GM12872 (cell line): ENCODE measurements at regions not wholly inside any gene's neighbourhood (a gene's known extent, or its start where the extent isn't known, plus 50 kb on each side); places are given as distances from the start of the nearest gene placed in this dataset.

ENCODE experiments used
- TF ChIP-seq, protein P1 (sequence below): IDR thresholded peaks from 3 replicates; pipeline ENCODE4 v1.5.1; 2011; ENCODE audit warnings: low read depth, mild to moderate bottlenecking, low read length, moderate library complexity; ENCODE audit not compliant: insufficient read depth

DNA sequence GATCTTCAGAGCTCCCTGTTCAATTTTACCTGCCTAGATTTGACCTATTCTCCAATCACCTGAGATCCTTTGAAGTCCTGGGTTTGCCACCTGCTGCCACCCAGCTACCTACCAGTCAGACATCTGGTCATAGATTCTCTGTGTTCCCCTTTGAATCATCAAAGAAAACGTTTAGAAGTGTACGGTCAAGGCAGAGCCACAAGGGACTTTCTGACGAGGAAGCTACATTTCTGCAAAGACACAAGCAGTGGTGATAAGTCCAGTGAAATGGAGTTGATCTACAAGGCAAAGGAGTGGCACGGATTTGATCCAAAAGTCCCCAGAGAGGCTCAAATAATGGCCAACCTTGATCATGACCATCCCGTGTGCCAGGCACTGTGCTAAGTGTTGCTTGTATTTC lies 549.9 kb downstream of the MIAT start:
- TF ChIP-seq, protein P1, sequence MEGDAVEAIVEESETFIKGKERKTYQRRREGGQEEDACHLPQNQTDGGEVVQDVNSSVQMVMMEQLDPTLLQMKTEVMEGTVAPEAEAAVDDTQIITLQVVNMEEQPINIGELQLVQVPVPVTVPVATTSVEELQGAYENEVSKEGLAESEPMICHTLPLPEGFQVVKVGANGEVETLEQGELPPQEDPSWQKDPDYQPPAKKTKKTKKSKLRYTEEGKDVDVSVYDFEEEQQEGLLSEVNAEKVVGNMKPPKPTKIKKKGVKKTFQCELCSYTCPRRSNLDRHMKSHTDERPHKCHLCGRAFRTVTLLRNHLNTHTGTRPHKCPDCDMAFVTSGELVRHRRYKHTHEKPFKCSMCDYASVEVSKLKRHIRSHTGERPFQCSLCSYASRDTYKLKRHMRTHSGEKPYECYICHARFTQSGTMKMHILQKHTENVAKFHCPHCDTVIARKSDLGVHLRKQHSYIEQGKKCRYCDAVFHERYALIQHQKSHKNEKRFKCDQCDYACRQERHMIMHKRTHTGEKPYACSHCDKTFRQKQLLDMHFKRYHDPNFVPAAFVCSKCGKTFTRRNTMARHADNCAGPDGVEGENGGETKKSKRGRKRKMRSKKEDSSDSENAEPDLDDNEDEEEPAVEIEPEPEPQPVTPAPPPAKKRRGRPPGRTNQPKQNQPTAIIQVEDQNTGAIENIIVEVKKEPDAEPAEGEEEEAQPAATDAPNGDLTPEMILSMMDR = no peak

DNA sequence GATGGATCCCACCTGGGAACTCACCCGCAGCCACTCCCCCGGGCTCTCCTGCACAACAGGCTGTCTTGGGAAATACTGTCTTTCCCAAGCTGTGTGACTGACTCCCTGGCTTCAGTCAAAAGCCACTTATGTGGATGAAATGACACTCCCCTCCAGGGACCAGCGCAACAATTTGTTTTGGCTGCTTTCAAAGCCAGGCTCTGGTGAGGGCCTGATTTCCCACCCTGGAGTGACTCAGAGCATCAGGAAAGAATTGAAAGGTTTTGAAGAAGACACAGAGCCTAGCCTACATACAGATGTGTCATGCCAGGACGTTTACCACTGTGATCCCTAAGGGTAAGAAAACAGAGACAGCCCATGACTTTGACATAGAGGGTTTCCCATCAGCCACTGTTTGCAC lies 550.5 kb downstream of the MIAT start:
- TF ChIP-seq, protein P1 = no peak

DNA sequence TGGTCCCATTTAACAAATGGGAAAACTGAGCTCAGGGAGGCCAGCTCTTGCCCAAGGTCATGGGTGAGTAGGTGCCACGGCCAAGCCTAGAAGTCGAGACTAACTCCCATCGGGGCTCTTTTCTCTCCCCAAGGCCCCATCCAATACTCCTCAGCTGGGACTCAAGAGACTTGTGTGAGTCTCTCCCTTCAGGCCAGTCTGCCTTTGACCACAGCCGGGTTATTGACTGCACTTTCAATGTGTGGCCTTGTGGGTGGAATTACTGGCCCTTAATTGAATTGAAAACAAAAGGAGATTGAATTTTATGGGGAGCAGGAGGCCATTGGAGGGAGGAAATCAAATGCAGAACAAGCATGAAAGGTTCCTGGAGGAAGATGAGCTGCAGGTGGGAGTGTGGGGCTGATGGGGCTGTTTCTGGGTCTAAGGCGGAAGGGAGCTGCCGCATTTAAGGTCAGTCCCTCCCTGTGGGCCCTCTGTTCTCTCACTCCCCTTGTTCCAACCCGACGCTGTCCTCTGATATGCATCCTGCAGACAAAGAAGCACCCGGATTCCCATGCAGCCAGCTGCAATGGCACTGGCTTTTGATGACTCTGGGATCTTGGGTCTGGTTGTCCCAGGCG lies 552.8 kb downstream of the MIAT start:
- TF ChIP-seq, protein P1 = no peak

DNA sequence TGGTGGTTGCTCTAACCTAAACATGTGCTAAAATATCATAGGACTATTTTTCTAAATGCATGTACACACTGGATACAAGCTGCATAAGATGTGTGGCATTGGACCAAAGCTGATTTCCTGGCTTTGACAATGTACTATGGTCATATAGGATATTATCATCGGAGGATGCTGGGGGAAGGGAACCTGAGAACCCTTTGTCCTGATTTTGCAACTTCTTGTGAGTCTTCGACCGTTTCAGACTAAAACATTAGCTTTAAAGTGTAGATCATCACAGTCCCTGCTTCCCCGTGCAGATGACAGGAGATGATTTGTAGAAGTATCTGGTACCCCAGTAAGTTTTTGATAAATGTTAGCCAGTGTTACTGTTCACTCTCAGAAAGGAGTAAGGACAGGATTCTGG lies 554.7 kb downstream of the MIAT start:
- TF ChIP-seq, protein P1 = no peak

DNA sequence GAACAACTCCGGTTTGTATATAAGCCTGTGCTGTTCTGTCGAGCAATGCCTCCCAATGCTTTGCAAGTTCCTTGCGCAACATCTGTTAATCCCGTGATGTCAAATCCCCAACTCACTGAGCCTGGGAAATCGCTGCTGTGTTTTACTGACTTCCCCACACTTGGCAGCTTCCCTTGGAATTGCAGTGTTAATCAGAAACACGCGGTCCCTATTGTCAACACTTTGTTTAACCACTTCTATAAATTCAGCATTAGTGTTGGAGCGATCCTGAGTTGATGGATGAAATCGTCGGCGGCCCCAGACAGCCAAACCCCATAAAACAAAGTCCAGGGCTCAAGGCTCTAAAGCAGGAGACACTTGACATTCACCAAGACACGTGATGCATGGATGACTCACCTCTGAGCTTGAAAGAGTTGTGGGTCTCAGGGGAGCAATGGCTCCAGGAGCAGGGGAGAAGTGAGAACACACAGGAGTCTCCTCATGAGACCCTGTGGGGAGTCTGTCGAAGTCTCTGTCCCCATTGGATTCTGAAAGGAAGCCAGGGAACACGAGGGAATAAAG lies 555.3 kb downstream of the MIAT start:
- TF ChIP-seq, protein P1 = no peak

DNA sequence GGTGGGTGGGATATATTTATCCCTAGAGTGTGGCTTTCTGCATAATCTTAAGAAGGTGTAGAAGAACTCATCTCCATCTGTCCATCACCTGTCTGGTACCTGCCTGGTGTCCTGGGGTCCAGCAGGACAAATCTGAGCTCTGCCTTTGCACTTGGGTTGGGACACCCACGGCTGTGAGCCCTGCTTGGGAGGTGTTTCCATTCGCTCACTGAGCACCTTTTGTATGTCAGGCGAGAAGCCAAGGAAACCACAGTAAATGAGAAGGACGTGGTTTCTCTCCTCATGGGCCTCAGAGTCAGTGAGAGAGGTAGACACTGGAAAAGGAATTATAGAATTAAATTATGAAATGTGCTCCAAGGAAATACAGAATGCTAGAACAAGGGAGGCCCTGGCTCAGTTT lies 555.9 kb downstream of the MIAT start:
- TF ChIP-seq, protein P1 = no peak

DNA sequence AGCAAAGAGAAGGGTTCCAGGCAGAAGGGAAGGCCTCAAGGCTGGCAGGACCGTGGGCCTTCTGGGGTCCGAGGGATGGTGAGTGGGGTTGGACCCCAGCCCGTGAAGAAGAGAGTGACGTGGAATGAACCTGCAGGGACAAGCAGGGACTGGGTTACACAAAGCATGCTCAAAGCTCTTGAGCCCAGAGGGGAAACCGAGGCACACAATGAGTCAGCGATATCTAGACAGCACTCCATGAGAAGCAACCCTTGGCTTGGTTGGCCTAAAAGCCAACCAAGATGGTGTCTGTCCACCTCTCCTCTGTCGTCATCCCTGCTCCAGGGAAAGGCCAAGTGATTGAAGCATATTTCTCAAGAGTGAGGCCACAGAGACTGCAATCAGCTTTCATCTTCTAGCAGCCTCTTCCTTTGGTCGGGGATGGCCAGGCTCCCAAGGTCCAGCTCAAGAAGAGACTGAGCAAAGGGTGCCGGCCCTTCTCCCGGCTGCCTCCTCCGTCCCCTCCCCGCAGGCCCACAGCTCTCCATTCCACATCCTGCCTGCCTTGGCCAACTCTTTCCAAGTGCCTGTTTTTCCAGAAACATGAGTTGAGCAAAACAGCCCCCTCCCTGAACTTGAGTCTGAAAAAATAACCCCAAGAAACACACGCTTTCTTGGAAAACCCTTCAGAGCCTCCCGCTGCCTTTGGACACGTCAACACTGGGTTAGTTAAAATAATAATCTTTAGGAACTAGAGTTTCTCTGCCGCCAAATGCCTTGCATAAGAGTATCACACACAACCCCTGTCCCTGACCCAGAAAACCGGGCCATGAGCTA lies 556.6 kb downstream of the MIAT start:
- TF ChIP-seq, protein P1 = no peak
